SU-DHL-6 (cell line): ENCODE measurements at regions not wholly inside any gene's neighbourhood (a gene's known extent, or its start where the extent isn't known, plus 50 kb on each side); places are given as distances from the start of the nearest gene placed in this dataset.

ENCODE experiments used
- H2AFZ ChIP-seq: fragments of 200-600 bp; sonication (generic); 2 replicates; pipeline ENCODE4 v1.6.1; 2014; ENCODE audit warnings: low read depth, mild to moderate bottlenecking, moderate library complexity, mixed read lengths, antibody characterized with exemption, low read length; ENCODE audit not compliant: severe bottlenecking
- H3F3A ChIP-seq: fragments of 200-600 bp; shearing (Covaris generic); 2 replicates; pipeline ENCODE4 v1.6.0; 2016; ENCODE audit warnings: antibody characterized with exemption, mild to moderate bottlenecking; ENCODE audit not compliant: insufficient read depth
- H3K27ac ChIP-seq: fragments of 200-600 bp; sonication (generic); 2 replicates; pipeline ENCODE4 v1.5.1; 2016; ENCODE audit warnings: low read depth, mild to moderate bottlenecking, low read length, moderate library complexity, mixed read lengths
- H3K27me3 ChIP-seq: fragments of 200-600 bp; sonication (generic), shearing (Covaris generic); 2 replicates; pipeline ENCODE4 v1.6.0; 2014; ENCODE audit warnings: mild to moderate bottlenecking, low read length
- H3K36me3 ChIP-seq: fragments of 200-600 bp; sonication (generic); 2 replicates; pipeline ENCODE4 v1.6.1; 2014; ENCODE audit warnings: mild to moderate bottlenecking, low read length, mixed read lengths
- H3K4me2 ChIP-seq: fragments of 300-600, 200-600 bp; shearing (Covaris generic), sonication (generic); 2 replicates; pipeline ENCODE4 v1.6.0; 2014; ENCODE audit warnings: low read length, low read depth, mild to moderate bottlenecking; ENCODE audit not compliant: poor library complexity, severe bottlenecking
- H3K4me3 ChIP-seq: fragments of 200-600 bp; sonication (generic); 2 replicates; pipeline ENCODE4 v1.5.1; 2014; ENCODE audit warnings: antibody characterized with exemption, low read length, mild to moderate bottlenecking, mixed read lengths; ENCODE audit not compliant: insufficient read depth, poor library complexity, severe bottlenecking
- H3K79me2 ChIP-seq: fragments of 200-600 bp; sonication (generic); 2 replicates; pipeline ENCODE4 v1.6.1; 2014; ENCODE audit warnings: mild to moderate bottlenecking, low read length, moderate library complexity; ENCODE audit not compliant: insufficient read depth
- H3K9ac ChIP-seq: fragments of 200-600 bp; sonication (generic); 2 replicates; pipeline ENCODE4 v1.7.0; 2014; ENCODE audit warnings: mild to moderate bottlenecking, low read length
- H3K9me2 ChIP-seq: fragments of 200-600 bp; sonication (generic); replicated peaks from 2 replicates; pipeline ENCODE4 v1.6.1; 2014; ENCODE audit warnings: low read length; ENCODE audit not compliant: insufficient read depth
- H3K9me3 ChIP-seq: fragments of 200-600 bp; sonication (generic); 2 replicates; pipeline ENCODE4 v1.6.1; 2014; ENCODE audit warnings: low read length, mixed read lengths; ENCODE audit not compliant: insufficient read depth
- H4K20me1 ChIP-seq: fragments of 200-600 bp; sonication (generic); 2 replicates; pipeline ENCODE4 v1.6.1; 2014; ENCODE audit warnings: low read depth, mild to moderate bottlenecking, antibody characterized with exemption, low read length, moderate library complexity, mixed read lengths
- EZH2phosphoT487 ChIP-seq: fragments of 200-600 bp; sonication (generic), shearing (Covaris generic); conservative IDR thresholded peaks from 2 replicates; pipeline ENCODE4 v1.6.1; 2018; ENCODE audit warnings: mild to moderate bottlenecking, antibody characterized with exemption, low read length, moderate library complexity, mixed read lengths
- TF ChIP-seq, protein P1 (sequence below): fragments of 200-600 bp; sonication (generic); IDR thresholded peaks from one replicate; pipeline ENCODE4 v1.5.1; 2017; ENCODE audit warnings: antibody characterized with exemption, mild to moderate bottlenecking, low read length, moderate library complexity; ENCODE audit not compliant: insufficient read depth, poor library complexity, severe bottlenecking

DNA sequence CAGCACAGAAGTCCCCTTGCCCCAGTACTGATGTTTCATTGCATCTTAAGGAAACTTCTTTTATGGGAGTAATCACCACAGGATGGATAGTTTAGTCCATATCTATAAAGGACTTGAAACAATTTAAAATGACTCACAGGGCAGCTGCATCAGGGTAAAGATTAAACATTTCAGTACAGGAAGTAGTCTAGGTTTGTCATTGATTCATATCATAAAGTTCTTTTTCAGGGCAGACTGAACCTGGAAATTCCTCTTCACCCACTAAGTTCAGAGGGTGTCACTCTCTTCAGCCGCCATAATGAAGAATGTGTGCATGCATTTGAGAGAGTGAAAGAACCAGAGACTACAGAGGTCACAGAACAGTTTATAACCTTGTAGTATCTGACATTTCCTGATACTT lies 296.3 kb upstream of the JAG1 start:
- H3K27ac ChIP-seq: no peak overlapping the region
- TF ChIP-seq, protein P1, sequence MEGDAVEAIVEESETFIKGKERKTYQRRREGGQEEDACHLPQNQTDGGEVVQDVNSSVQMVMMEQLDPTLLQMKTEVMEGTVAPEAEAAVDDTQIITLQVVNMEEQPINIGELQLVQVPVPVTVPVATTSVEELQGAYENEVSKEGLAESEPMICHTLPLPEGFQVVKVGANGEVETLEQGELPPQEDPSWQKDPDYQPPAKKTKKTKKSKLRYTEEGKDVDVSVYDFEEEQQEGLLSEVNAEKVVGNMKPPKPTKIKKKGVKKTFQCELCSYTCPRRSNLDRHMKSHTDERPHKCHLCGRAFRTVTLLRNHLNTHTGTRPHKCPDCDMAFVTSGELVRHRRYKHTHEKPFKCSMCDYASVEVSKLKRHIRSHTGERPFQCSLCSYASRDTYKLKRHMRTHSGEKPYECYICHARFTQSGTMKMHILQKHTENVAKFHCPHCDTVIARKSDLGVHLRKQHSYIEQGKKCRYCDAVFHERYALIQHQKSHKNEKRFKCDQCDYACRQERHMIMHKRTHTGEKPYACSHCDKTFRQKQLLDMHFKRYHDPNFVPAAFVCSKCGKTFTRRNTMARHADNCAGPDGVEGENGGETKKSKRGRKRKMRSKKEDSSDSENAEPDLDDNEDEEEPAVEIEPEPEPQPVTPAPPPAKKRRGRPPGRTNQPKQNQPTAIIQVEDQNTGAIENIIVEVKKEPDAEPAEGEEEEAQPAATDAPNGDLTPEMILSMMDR: no peak
- TF ChIP-seq EZH2phosphoT487: no peak
- H3K36me3 ChIP-seq: no peaks in the 10 kb centered on the region
- H3K9me3 ChIP-seq: no peaks in the 10 kb centered on the region
- no peaks in the 10 kb centered on the region; the same call in 1 of the 2 replicates for H3K9me2 ChIP-seq
- H3K79me2 ChIP-seq: no peaks in the 10 kb centered on the region
- H3K4me3 ChIP-seq: no peak overlapping the region
- no peak overlapping the region for H2AFZ ChIP-seq
- no peak overlapping the region for H3K4me2 ChIP-seq
- no peak overlapping the region for H3K9ac ChIP-seq
- H3F3A ChIP-seq: no peaks in the 10 kb centered on the region
- H4K20me1 ChIP-seq: no peaks in the 10 kb centered on the region
- H3K27me3 ChIP-seq: no peaks in the 10 kb centered on the region

DNA sequence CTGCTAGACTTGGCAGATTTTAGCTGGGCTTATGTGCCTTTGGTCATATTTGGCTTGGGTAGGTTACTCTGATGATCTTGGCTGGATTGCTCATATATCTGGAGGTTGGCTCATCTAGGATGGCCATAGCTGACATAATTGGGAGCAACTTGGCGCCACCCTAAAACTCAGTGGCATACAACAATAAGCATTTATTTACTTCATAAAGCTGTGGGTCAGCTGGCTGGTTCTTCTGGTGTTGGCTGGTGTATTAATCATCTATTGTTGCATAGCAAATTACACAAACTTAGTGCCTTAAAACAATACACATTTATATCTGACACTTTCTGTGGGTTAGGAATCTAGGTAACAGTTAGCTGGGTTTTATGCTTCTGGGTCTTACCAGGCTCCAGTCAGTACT lies 297.3 kb upstream of the JAG1 start:
- no peak overlapping the region for H3K4me2 ChIP-seq
- no peak overlapping the region for H2AFZ ChIP-seq
- no peaks in the 10 kb centered on the region for H3K9me3 ChIP-seq
- H3F3A ChIP-seq: no peaks in the 10 kb centered on the region
- H3K9ac ChIP-seq: no peak overlapping the region
- no peak overlapping the region for H3K4me3 ChIP-seq
- no peaks in the 10 kb centered on the region; the same call in 1 of the 2 replicates for H3K9me2 ChIP-seq
- H3K79me2 ChIP-seq: no peaks in the 10 kb centered on the region
- no peak for TF ChIP-seq EZH2phosphoT487
- TF ChIP-seq, protein P1: no peak
- no peaks in the 10 kb centered on the region for H3K27me3 ChIP-seq
- H3K36me3 ChIP-seq: no peaks in the 10 kb centered on the region
- no peak overlapping the region for H3K27ac ChIP-seq
- H4K20me1 ChIP-seq: no peaks in the 10 kb centered on the region

DNA sequence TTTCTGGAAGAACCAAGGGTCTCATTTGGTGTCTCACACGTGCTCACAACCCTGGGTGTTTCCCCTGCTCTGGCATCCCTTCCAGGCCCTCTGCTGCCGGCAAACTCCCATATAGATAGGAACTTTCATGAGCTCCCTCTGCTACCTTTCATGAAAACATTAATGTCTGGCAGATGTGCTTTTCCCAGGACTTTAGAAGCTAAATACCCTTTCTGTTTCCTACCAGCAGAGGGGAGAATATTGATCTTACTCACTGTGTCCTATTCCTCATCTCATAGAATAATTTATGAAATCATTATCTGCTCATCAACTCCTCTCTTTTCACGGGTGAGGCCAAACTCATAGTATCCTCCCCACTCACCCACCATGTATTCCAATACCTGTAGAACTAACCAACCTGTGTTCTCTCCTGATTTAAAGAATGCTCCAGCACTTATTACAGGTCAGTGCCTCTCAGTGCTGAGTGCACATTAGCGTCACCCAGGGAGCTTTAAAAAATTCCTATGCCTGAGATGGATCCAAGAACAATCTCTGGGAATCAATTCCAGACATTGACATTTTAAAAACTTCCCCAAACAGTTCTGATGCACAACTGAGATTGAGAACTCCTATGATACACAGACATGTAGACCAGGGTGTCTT lies 298.5 kb upstream of the JAG1 start:
- Histone ChIP-seq H3K9me3 (no peaks in the 10 kb centered on the region), H3K9ac (no peak overlapping the region), H3K36me3 (no peaks in the 10 kb centered on the region), H3F3A (no peaks in the 10 kb centered on the region), H3K79me2 (no peaks in the 10 kb centered on the region), H3K4me2 (no peak overlapping the region), H3K9me2 (no peaks in the 10 kb centered on the region; the same call in 1 of the 2 replicates), H3K27me3 (no peaks in the 10 kb centered on the region), H4K20me1 (no peaks in the 10 kb centered on the region), H2AFZ (no peak overlapping the region), H3K27ac (no peak overlapping the region), H3K4me3 (no peak overlapping the region)
- TF ChIP-seq, protein P1: no peak
- TF ChIP-seq EZH2phosphoT487: no peak
